ENCODE measurements at regions not wholly inside any gene's neighbourhood (a gene's known extent, or its start where the extent isn't known, plus 50 kb on each side); places are given as distances from the start of the nearest gene placed in this dataset.

GRCh38 chr7:47714669-47715607 is 133.0 kb upstream of the TNS3 start:
- TF ChIP-seq, protein P1, sequence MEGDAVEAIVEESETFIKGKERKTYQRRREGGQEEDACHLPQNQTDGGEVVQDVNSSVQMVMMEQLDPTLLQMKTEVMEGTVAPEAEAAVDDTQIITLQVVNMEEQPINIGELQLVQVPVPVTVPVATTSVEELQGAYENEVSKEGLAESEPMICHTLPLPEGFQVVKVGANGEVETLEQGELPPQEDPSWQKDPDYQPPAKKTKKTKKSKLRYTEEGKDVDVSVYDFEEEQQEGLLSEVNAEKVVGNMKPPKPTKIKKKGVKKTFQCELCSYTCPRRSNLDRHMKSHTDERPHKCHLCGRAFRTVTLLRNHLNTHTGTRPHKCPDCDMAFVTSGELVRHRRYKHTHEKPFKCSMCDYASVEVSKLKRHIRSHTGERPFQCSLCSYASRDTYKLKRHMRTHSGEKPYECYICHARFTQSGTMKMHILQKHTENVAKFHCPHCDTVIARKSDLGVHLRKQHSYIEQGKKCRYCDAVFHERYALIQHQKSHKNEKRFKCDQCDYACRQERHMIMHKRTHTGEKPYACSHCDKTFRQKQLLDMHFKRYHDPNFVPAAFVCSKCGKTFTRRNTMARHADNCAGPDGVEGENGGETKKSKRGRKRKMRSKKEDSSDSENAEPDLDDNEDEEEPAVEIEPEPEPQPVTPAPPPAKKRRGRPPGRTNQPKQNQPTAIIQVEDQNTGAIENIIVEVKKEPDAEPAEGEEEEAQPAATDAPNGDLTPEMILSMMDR (IDR thresholded peaks at IDR 0.05), result no peak
- ATAC-seq (no peak), DNase-seq (no peak)
- no peaks in the 10 kb centered on the region for H3K9me3 ChIP-seq (ENCODE audit: control insufficient read depth, insufficient read depth, low read length)
- H3K4me3 ChIP-seq (ENCODE audit: low read length), result no peak overlapping the region
- intact Hi-C loops (cut with micrococcal nuclease), result no loop called here
- no peak overlapping the region for H3K4me3 Mint-ChIP-seq
- H3K4me1 ChIP-seq (ENCODE audit: control insufficient read depth, insufficient read depth, low read length), result no peaks in the 10 kb centered on the region
- H3K36me3 Mint-ChIP-seq, result no peaks in the 10 kb centered on the region
- no peaks in the 10 kb centered on the region for H3K27me3 Mint-ChIP-seq (ENCODE audit: low read depth in 2 of 2)
- WGBS (ENCODE audit: insufficient coverage), result 64% methylated on average over 3 of the region's 6 CpGs
- no peaks in the 10 kb centered on the region for H3K27me3 ChIP-seq (ENCODE audit: control insufficient read depth, insufficient read depth, low read length)
- H3K36me3 ChIP-seq (ENCODE audit: control insufficient read depth, insufficient read depth, low read length), result no peaks in the 10 kb centered on the region
- no peaks in the 10 kb centered on the region for H3K4me1 Mint-ChIP-seq
- H3K27ac Mint-ChIP-seq, result no peak overlapping the region
- no peak overlapping the region for H3K27ac ChIP-seq (ENCODE audit: low read length)
- H3K9me3 Mint-ChIP-seq, result no peaks in the 10 kb centered on the region

DNA sequence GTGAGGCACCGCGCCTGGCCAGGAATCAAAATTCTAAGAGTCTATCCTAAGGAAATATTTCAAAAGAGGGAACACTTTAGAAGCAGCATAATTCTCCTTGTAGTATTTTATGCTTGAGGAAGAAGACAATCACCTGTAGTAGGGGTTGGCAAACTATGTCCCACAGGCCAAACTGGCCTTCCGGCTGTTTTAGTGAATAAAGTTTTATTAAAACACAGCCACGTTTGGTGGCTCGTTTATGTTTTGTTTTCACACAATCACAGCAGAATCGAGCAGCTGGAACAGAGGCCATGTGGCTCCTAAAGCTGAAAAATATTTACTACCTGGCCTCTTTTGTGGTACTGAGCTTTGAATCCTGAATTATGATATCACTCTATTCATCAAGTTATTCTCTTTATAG is 131.7 kb upstream of the TNS3 start:
- intact Hi-C loops (cut with micrococcal nuclease), result no loop called here
- DNase-seq (no peak), ATAC-seq (no peak)
- TF ChIP-seq, protein P1 (IDR thresholded peaks at IDR 0.05), result no peak
- no peaks in the 10 kb centered on the region for H3K27me3 ChIP-seq (ENCODE audit: control insufficient read depth, insufficient read depth, low read length)
- Mint-ChIP-seq H3K27me3 (ENCODE audit: low read depth in 2 of 2) (no peaks in the 10 kb centered on the region), H3K4me1 (no peaks in the 10 kb centered on the region), H3K9me3 (no peaks in the 10 kb centered on the region), H3K36me3 (no peaks in the 10 kb centered on the region), H3K4me3 (no peak overlapping the region), H3K27ac (no peak overlapping the region)
- H3K9me3 ChIP-seq (ENCODE audit: control insufficient read depth, insufficient read depth, low read length), result no peaks in the 10 kb centered on the region
- 86% methylated on average over 6 of the region's 6 CpGs for WGBS (ENCODE audit: insufficient coverage)
- no peak overlapping the region for H3K4me3 ChIP-seq (ENCODE audit: low read length)
- H3K27ac ChIP-seq (ENCODE audit: low read length), result no peak overlapping the region
- H3K36me3 ChIP-seq (ENCODE audit: control insufficient read depth, insufficient read depth, low read length), result no peaks in the 10 kb centered on the region
- H3K4me1 ChIP-seq (ENCODE audit: control insufficient read depth, insufficient read depth, low read length), result no peaks in the 10 kb centered on the region

DNA sequence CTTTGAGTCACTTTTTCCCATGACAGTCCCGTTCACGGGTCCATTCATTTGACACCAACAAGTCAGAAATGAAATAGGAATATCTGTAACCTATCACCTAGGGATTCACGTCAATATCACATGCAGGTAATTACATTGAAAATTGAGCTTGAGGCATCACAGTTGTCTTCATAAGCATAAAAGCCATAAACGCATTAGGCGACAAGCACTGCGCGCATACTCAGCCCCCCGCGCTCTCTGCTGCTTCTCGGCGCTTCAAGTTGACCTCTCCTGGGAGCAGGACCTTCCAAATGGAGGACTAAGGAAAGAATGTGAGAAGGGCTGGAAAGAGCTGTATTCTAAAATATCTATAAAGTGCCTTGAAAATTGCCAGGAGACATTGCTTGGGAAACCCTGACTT is 130.5 kb upstream of the TNS3 start:
- TF ChIP-seq, protein P1 (IDR thresholded peaks at IDR 0.05), result no peak
- H3K36me3 Mint-ChIP-seq, result no peaks in the 10 kb centered on the region
- WGBS (ENCODE audit: insufficient coverage), result 96% methylated on average over 11 of the region's 11 CpGs
- H3K9me3 ChIP-seq (ENCODE audit: control insufficient read depth, insufficient read depth, low read length), result no peaks in the 10 kb centered on the region
- no peaks in the 10 kb centered on the region for H3K27me3 Mint-ChIP-seq (ENCODE audit: low read depth in 2 of 2)
- no peak overlapping the region for H3K27ac ChIP-seq (ENCODE audit: low read length)
- H3K27me3 ChIP-seq (ENCODE audit: control insufficient read depth, insufficient read depth, low read length), result no peaks in the 10 kb centered on the region
- H3K4me3 Mint-ChIP-seq, result no peak overlapping the region
- no peaks in the 10 kb centered on the region for H3K4me1 Mint-ChIP-seq
- H3K4me3 ChIP-seq (ENCODE audit: low read length), result no peak overlapping the region
- no peaks in the 10 kb centered on the region for H3K4me1 ChIP-seq (ENCODE audit: control insufficient read depth, insufficient read depth, low read length)
- intact Hi-C loops (cut with micrococcal nuclease), result no loop called here
- ATAC-seq (no peak), DNase-seq (no peak)
- no peaks in the 10 kb centered on the region for H3K36me3 ChIP-seq (ENCODE audit: control insufficient read depth, insufficient read depth, low read length)
- H3K9me3 Mint-ChIP-seq, result no peaks in the 10 kb centered on the region
- no peak overlapping the region for H3K27ac Mint-ChIP-seq

GRCh38 chr7:47711776-47712175 is 129.9 kb upstream of the TNS3 start:
- WGBS (ENCODE audit: insufficient coverage), result 95% methylated on average over 12 of the region's 12 CpGs
- TF ChIP-seq, protein P1 (IDR thresholded peaks at IDR 0.05), result no peak
- Mint-ChIP-seq H3K27me3 (ENCODE audit: low read depth in 2 of 2) (no peaks in the 10 kb centered on the region), H3K36me3 (no peaks in the 10 kb centered on the region), H3K4me1 (no peaks in the 10 kb centered on the region), H3K9me3 (no peaks in the 10 kb centered on the region), H3K27ac (no peak overlapping the region), H3K4me3 (no peak overlapping the region)
- H3K36me3 ChIP-seq (ENCODE audit: control insufficient read depth, insufficient read depth, low read length), result no peaks in the 10 kb centered on the region
- no peak overlapping the region for H3K4me3 ChIP-seq (ENCODE audit: low read length)
- no peaks in the 10 kb centered on the region for H3K9me3 ChIP-seq (ENCODE audit: control insufficient read depth, insufficient read depth, low read length)
- H3K27ac ChIP-seq (ENCODE audit: low read length), result no peak overlapping the region
- H3K27me3 ChIP-seq (ENCODE audit: control insufficient read depth, insufficient read depth, low read length), result no peaks in the 10 kb centered on the region
- no peaks in the 10 kb centered on the region for H3K4me1 ChIP-seq (ENCODE audit: control insufficient read depth, insufficient read depth, low read length)
- no peak for DNase-seq
- ATAC-seq, result no peak
- intact Hi-C loops (cut with micrococcal nuclease), result no loop called here

Data from natural killer cell (primary cell).